Inflammatory macrophage treated with lipopolysaccharide for 4 hours (primary cell): ENCODE measurements at regions not wholly inside any gene's neighbourhood (a gene's known extent, or its start where the extent isn't known, plus 50 kb on each side); places are given as distances from the start of the nearest gene placed in this dataset.

ENCODE experiments used
- DNase-seq: peaks from one replicate; pipeline ENCODE4 v3.0.0-alpha.2; 2020

GRCh38 chr13:59607780-59608233 is 555.9 kb downstream of the DIAPH3 start:
- no peak for DNase-seq

- DNase-seq = no peak
These were observed 554.3 kb downstream of the DIAPH3 start for GRCh38 chr13:59609421-59609820.
